ENCODE measurements at regions not wholly inside any gene's neighbourhood (a gene's known extent, or its start where the extent isn't known, plus 50 kb on each side); places are given as distances from the start of the nearest gene placed in this dataset.

DNA sequence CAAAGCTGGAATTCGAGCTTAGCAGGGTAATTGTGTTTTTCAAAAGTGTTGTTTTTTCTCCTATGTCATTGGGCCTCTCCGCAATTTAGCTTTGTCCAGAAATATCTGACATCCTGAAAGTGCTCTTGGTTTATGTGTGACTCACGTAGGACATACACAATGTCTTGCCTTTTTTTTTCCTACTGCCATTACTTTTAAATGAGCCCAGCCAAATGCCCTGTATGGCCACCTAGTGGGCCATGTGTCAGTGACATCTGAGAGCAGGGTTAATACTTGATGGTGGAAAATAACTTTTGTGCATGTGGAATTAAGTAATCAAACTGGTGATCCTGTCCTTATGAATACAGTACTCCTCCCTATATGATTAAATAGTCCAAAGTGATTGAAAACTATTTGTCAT, 1411.1 kb upstream of the TENM3 start:
- TF ChIP-seq, protein P1, sequence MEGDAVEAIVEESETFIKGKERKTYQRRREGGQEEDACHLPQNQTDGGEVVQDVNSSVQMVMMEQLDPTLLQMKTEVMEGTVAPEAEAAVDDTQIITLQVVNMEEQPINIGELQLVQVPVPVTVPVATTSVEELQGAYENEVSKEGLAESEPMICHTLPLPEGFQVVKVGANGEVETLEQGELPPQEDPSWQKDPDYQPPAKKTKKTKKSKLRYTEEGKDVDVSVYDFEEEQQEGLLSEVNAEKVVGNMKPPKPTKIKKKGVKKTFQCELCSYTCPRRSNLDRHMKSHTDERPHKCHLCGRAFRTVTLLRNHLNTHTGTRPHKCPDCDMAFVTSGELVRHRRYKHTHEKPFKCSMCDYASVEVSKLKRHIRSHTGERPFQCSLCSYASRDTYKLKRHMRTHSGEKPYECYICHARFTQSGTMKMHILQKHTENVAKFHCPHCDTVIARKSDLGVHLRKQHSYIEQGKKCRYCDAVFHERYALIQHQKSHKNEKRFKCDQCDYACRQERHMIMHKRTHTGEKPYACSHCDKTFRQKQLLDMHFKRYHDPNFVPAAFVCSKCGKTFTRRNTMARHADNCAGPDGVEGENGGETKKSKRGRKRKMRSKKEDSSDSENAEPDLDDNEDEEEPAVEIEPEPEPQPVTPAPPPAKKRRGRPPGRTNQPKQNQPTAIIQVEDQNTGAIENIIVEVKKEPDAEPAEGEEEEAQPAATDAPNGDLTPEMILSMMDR (IDR thresholded peaks at IDR 0.05), result no peak
- TF ChIP-seq POLR2A (IDR thresholded peaks at IDR 0.05), result no peak

Measured in heart left ventricle (tissue), 13 donors.